Activated CD8-positive, alpha-beta memory T cell treated with anti-CD3 and anti-CD28 coated beads, Interleukin-2, amount 50 U/mL, for 48 hours (primary cell): ENCODE measurements at regions not wholly inside any gene's neighbourhood (a gene's known extent, or its start where the extent isn't known, plus 50 kb on each side); places are given as distances from the start of the nearest gene placed in this dataset.

Experiments
- DNase-seq: peaks from one replicate; pipeline ENCODE4 v3.0.0-alpha.2; 2020

- no peak for DNase-seq
Observed at GRCh38 chr1:184919892-184920291, 54.4 kb downstream of the NIBAN1 start.

GRCh38 chr1:184915463-184916090 is 58.7 kb downstream of the NIBAN1 start:
- no peak for DNase-seq

- no peak for DNase-seq
Observed at GRCh38 chr1:184914149-184914548, 60.2 kb downstream of the NIBAN1 start.

- DNase-seq = no peak
Observed at GRCh38 chr1:184912392-184912791, 61.9 kb downstream of the NIBAN1 start.

- no peak for DNase-seq
Observed at GRCh38 chr1:184911830-184912229, 62.5 kb downstream of the NIBAN1 start.

GRCh38 chr1:184911103-184911745 is 63.1 kb downstream of the NIBAN1 start:
- no peak for DNase-seq

GRCh38 chr1:184910691-184911091 is 63.6 kb downstream of the NIBAN1 start:
- DNase-seq = no peak

- no peak for DNase-seq
Observed at GRCh38 chr1:184910005-184910404, 64.3 kb downstream of the NIBAN1 start.

- DNase-seq = no peak
Observed at GRCh38 chr1:184909019-184909418, 65.3 kb downstream of the NIBAN1 start.

- DNase-seq = no peak
Observed at GRCh38 chr1:184908506-184908905, 65.8 kb downstream of the NIBAN1 start.

GRCh38 chr1:184907500-184907899 is 66.8 kb downstream of the NIBAN1 start:
- DNase-seq = no peak

GRCh38 chr1:184906761-184907160 is 67.5 kb downstream of the NIBAN1 start:
- DNase-seq = no peak

GRCh38 chr1:184905601-184906322 is 68.5 kb downstream of the NIBAN1 start:
- no peak for DNase-seq

GRCh38 chr1:184903111-184903692 is 71.1 kb downstream of the NIBAN1 start:
- DNase-seq = no peak

GRCh38 chr1:184900507-184900906 is 73.8 kb downstream of the NIBAN1 start:
- no peak for DNase-seq

GRCh38 chr1:184896000-184896399 is 78.3 kb downstream of the NIBAN1 start:
- DNase-seq = no peak

GRCh38 chr1:184895086-184895485 is 79.2 kb downstream of the NIBAN1 start:
- no peak for DNase-seq

GRCh38 chr1:184893695-184894094 is 80.6 kb downstream of the NIBAN1 start:
- DNase-seq = no peak

- DNase-seq = no peak
Observed at GRCh38 chr1:184892116-184892515, 82.2 kb downstream of the NIBAN1 start.

GRCh38 chr1:184891440-184891839 is 82.9 kb downstream of the NIBAN1 start:
- no peak for DNase-seq

- DNase-seq = no peak
Observed at GRCh38 chr1:184890539-184890973, 83.8 kb downstream of the NIBAN1 start.

GRCh38 chr1:184889902-184890301 is 84.4 kb downstream of the NIBAN1 start:
- DNase-seq = no peak

- no peak for DNase-seq
Observed at GRCh38 chr1:184889166-184889565, 85.1 kb downstream of the NIBAN1 start.

- DNase-seq = no peak
Observed at GRCh38 chr1:184888505-184888904, 85.8 kb downstream of the NIBAN1 start.
